CD8-positive, alpha-beta memory T cell (primary cell): ENCODE measurements at regions not wholly inside any gene's neighbourhood (a gene's known extent, or its start where the extent isn't known, plus 50 kb on each side); places are given as distances from the start of the nearest gene placed in this dataset.

Experiments used
- CTCF ChIA-PET: fragments of 350-600 bp; sonication (Branson Sonifier 250); formaldehyde crosslinking; loops from one replicate; lab custom pipeline; 2021; ENCODE audit warnings: antibody characterized with exemption; lab: Charles Lee
- POLR2A ChIA-PET: fragments of 350-600 bp; sonication (Branson Sonifier 250); formaldehyde crosslinking; loops from one replicate; lab custom pipeline; 2021; ENCODE audit warnings: antibody characterized with exemption; lab: Charles Lee
- DNase-seq, 5 donors: peaks; one replicate each; pipeline versions ENCODE4 v3.0.0 to v3.0.0-alpha.2; 2020 to 2022; ENCODE audit warnings: mixed read lengths in 1 of 5
- H3K27ac ChIP-seq: one replicate; pipeline ENCODE4 v1.7.0; 2013; ENCODE audit warnings: low read depth, mild to moderate bottlenecking, low read length, moderate library complexity
- H3K27me3 ChIP-seq: 2 replicates; pipeline ENCODE4 v1.7.0; 2013; ENCODE audit warnings: low read length, mild to moderate bottlenecking; ENCODE audit not compliant: insufficient read depth, poor library complexity, severe bottlenecking
- H3K36me3 ChIP-seq: 2 replicates; pipeline ENCODE4 v1.7.0; 2013; ENCODE audit warnings: mild to moderate bottlenecking, low read length, moderate library complexity; ENCODE audit not compliant: insufficient read depth
- H3K4me1 ChIP-seq: 2 replicates; pipeline ENCODE4 v1.7.0; 2013; ENCODE audit warnings: mild to moderate bottlenecking, low read length, moderate library complexity; ENCODE audit not compliant: insufficient read depth
- H3K4me3 ChIP-seq: 2 replicates; pipeline ENCODE4 v1.7.0; 2013; ENCODE audit warnings: mild to moderate bottlenecking, low read length
- H3K9me3 ChIP-seq: 2 replicates; pipeline ENCODE4 v1.7.0; 2013; ENCODE audit warnings: mild to moderate bottlenecking, low read length
- H3K27ac Mint-ChIP-seq, 8 donors: one replicate each; pipeline ENCODE4 v1.8.0; 2020 to 2021; ENCODE audit warnings: mixed read lengths in 8 of 8, mild to moderate bottlenecking in 6 of 8, inconsistent platforms in 3 of 8, moderate library complexity in 3 of 8
- H3K27me3 Mint-ChIP-seq, 2 donors: one replicate each; pipeline ENCODE4 v1.8.0; 2020 to 2021; ENCODE audit warnings: mixed read lengths in 2 of 2, mild to moderate bottlenecking in 1 of 2, moderate library complexity in 1 of 2
- H3K36me3 Mint-ChIP-seq, 3 donors: one replicate each; pipeline ENCODE4 v1.8.0; 2020 to 2021; ENCODE audit warnings: mixed read lengths in 3 of 3, inconsistent platforms in 1 of 3, mild to moderate bottlenecking in 1 of 3
- H3K4me1 Mint-ChIP-seq, 3 donors: one replicate each; pipeline ENCODE4 v1.8.0; 2020 to 2021; ENCODE audit warnings: mixed read lengths in 3 of 3, inconsistent platforms in 1 of 3, mild to moderate bottlenecking in 1 of 3
- H3K4me3 Mint-ChIP-seq, 7 donors: one replicate each; pipeline ENCODE4 v1.8.0; 2020 to 2021; ENCODE audit warnings: mixed read lengths in 7 of 7, mild to moderate bottlenecking in 6 of 7, moderate library complexity in 4 of 7, inconsistent platforms in 2 of 7
- H3K9me3 Mint-ChIP-seq, 5 donors: one replicate each; pipeline ENCODE4 v1.8.0; 2020 to 2022; ENCODE audit warnings: mixed read lengths in 5 of 5, mild to moderate bottlenecking in 3 of 5, moderate library complexity in 2 of 5, inconsistent platforms in 1 of 5

- H3K4me1 ChIP-seq = peaks cover 17% of the 10 kb centered on the region
- no peak overlapping the region for H3K27ac ChIP-seq
- H3K27ac Mint-ChIP-seq = no peak overlapping the region
- H3K27me3 ChIP-seq = no peaks in the 10 kb centered on the region
- no peak for DNase-seq
- no peaks in the 10 kb centered on the region for H3K36me3 ChIP-seq
- POLR2A ChIA-PET = no interaction called here
- peaks cover 8 to 19% of the 10 kb centered on the region in 2 donors for H3K27me3 Mint-ChIP-seq
- peaks cover 0 to 2% (median 0%) of the 10 kb centered on the region in 3 donors for H3K4me1 Mint-ChIP-seq
- H3K36me3 Mint-ChIP-seq = no peaks in the 10 kb centered on the region
- no peak overlapping the region for H3K4me3 Mint-ChIP-seq
- H3K9me3 ChIP-seq = no peaks in the 10 kb centered on the region
- H3K9me3 Mint-ChIP-seq = no peaks in the 10 kb centered on the region
- CTCF ChIA-PET = no interaction called here
- no peak overlapping the region for H3K4me3 ChIP-seq
Measured at GRCh38 chr20:24321973-24322372, 147.5 kb upstream of the SYNDIG1 start.

GRCh38 chr20:24318569-24319352, 150.7 kb upstream of the SYNDIG1 start:
- Mint-ChIP-seq H3K27ac (no peak overlapping the region), H3K27me3 (peaks cover 6 to 13% of the 10 kb centered on the region in 2 donors), H3K4me1 (peaks cover 0 to 3% (median 0%) of the 10 kb centered on the region in 3 donors), H3K9me3 (no peaks in the 10 kb centered on the region), H3K4me3 (no peak overlapping the region), H3K36me3 (no peaks in the 10 kb centered on the region)
- H3K27me3 ChIP-seq = no peaks in the 10 kb centered on the region
- DNase-seq = no peak
- ChIA-PET CTCF (no interaction called here), POLR2A (no interaction called here)
- H3K4me3 ChIP-seq = no peak overlapping the region
- H3K36me3 ChIP-seq = no peaks in the 10 kb centered on the region
- no peak overlapping the region for H3K27ac ChIP-seq
- H3K9me3 ChIP-seq = no peaks in the 10 kb centered on the region
- H3K4me1 ChIP-seq = peaks cover 17% of the 10 kb centered on the region

GRCh38 chr20:24317224-24317623, 152.2 kb upstream of the SYNDIG1 start:
- no peak for DNase-seq
- ChIA-PET POLR2A (no interaction called here), CTCF (interaction anchor here (1.7 kb wide), 1 partner anchor 22 kb away, joined by 3 read pairs; no protein-coding TSS in a partner anchor)
- H3K9me3 Mint-ChIP-seq = no peaks in the 10 kb centered on the region
- H3K4me1 Mint-ChIP-seq = peaks cover 0 to 3% (median 0%) of the 10 kb centered on the region in 3 donors
- H3K4me3 ChIP-seq = no peak overlapping the region
- H3K27ac Mint-ChIP-seq = no peak overlapping the region
- H3K9me3 ChIP-seq = no peaks in the 10 kb centered on the region
- no peak overlapping the region for H3K4me3 Mint-ChIP-seq
- no peak overlapping the region for H3K27ac ChIP-seq
- peaks cover 1 to 16% of the 10 kb centered on the region in 2 donors for H3K27me3 Mint-ChIP-seq
- no peaks in the 10 kb centered on the region for H3K27me3 ChIP-seq
- no peaks in the 10 kb centered on the region for H3K36me3 ChIP-seq
- no peaks in the 10 kb centered on the region for H3K36me3 Mint-ChIP-seq
- peaks cover 17% of the 10 kb centered on the region for H3K4me1 ChIP-seq

- POLR2A ChIA-PET = no interaction called here
Measured at GRCh38 chr20:24316731-24317130, 152.7 kb upstream of the SYNDIG1 start.

GRCh38 chr20:24314053-24314452, 155.4 kb upstream of the SYNDIG1 start:
- no peak overlapping the region for H3K27ac ChIP-seq
- POLR2A ChIA-PET = no interaction called here
- no peaks in the 10 kb centered on the region for H3K36me3 ChIP-seq
- no peak overlapping the region for H3K27ac Mint-ChIP-seq
- H3K4me3 ChIP-seq = no peak overlapping the region
- H3K9me3 ChIP-seq = no peaks in the 10 kb centered on the region
- peaks cover 1 to 14% of the 10 kb centered on the region in 2 donors for H3K27me3 Mint-ChIP-seq
- H3K36me3 Mint-ChIP-seq = no peaks in the 10 kb centered on the region
- H3K4me1 ChIP-seq = peaks cover 17% of the 10 kb centered on the region
- CTCF ChIA-PET = no interaction called here
- no peak overlapping the region for H3K4me3 Mint-ChIP-seq
- no peaks in the 10 kb centered on the region for H3K9me3 Mint-ChIP-seq
- DNase-seq = no peak
- no peaks in the 10 kb centered on the region for H3K27me3 ChIP-seq
- peaks cover 0 to 3% (median 0%) of the 10 kb centered on the region in 3 donors for H3K4me1 Mint-ChIP-seq

More at GRCh38 chr20:24316731-24317130, 152.7 kb upstream of the SYNDIG1 start:
- Mint-ChIP-seq H3K4me3 (no peak overlapping the region), H3K27me3 (peaks cover 1 to 16% of the 10 kb centered on the region in 2 donors), H3K9me3 (no peaks in the 10 kb centered on the region), H3K27ac (no peak overlapping the region), H3K4me1 (peaks cover 0 to 3% (median 0%) of the 10 kb centered on the region in 3 donors), H3K36me3 (no peaks in the 10 kb centered on the region)
- no peak overlapping the region for H3K4me3 ChIP-seq
- H3K9me3 ChIP-seq = no peaks in the 10 kb centered on the region
- H3K36me3 ChIP-seq = no peaks in the 10 kb centered on the region
- H3K27me3 ChIP-seq = no peaks in the 10 kb centered on the region
- no peak overlapping the region for H3K27ac ChIP-seq
- DNase-seq = no peak
- CTCF ChIA-PET = interaction anchor here (1.7 kb wide), 1 partner anchor 22 kb away, joined by 3 read pairs; no protein-coding TSS in a partner anchor
- H3K4me1 ChIP-seq = peaks cover 17% of the 10 kb centered on the region

- H3K27ac ChIP-seq = no peak overlapping the region
- H3K9me3 Mint-ChIP-seq = no peaks in the 10 kb centered on the region
- H3K27me3 ChIP-seq = no peaks in the 10 kb centered on the region
- no peaks in the 10 kb centered on the region for H3K36me3 Mint-ChIP-seq
- H3K27ac Mint-ChIP-seq = no peak overlapping the region
- H3K4me1 ChIP-seq = no peaks in the 10 kb centered on the region
- no peak overlapping the region for H3K4me3 ChIP-seq
- no peak for DNase-seq
- H3K4me3 Mint-ChIP-seq = no peak overlapping the region
- H3K27me3 Mint-ChIP-seq = peaks cover 0 to 15% of the 10 kb centered on the region in 2 donors
- ChIA-PET POLR2A (no interaction called here), CTCF (no interaction called here)
- H3K4me1 Mint-ChIP-seq = no peaks in the 10 kb centered on the region
- H3K9me3 ChIP-seq = no peaks in the 10 kb centered on the region
- no peaks in the 10 kb centered on the region for H3K36me3 ChIP-seq
Measured at GRCh38 chr20:24309596-24309995, 159.8 kb upstream of the SYNDIG1 start.

- H3K4me3 ChIP-seq = no peak overlapping the region
- Mint-ChIP-seq H3K36me3 (no peaks in the 10 kb centered on the region), H3K4me1 (no peaks in the 10 kb centered on the region), H3K4me3 (no peak overlapping the region), H3K9me3 (no peaks in the 10 kb centered on the region), H3K27ac (no peak overlapping the region), H3K27me3 (peaks cover 0 to 18% of the 10 kb centered on the region in 2 donors)
- CTCF ChIA-PET = no interaction called here
- DNase-seq = no peak
- POLR2A ChIA-PET = no interaction called here
- H3K4me1 ChIP-seq = no peaks in the 10 kb centered on the region
- no peaks in the 10 kb centered on the region for H3K36me3 ChIP-seq
- H3K27ac ChIP-seq = no peak overlapping the region
- no peaks in the 10 kb centered on the region for H3K9me3 ChIP-seq
- no peaks in the 10 kb centered on the region for H3K27me3 ChIP-seq
Measured at GRCh38 chr20:24305371-24305770, 164.1 kb upstream of the SYNDIG1 start.

- no peaks in the 10 kb centered on the region for H3K27me3 ChIP-seq
- no peaks in the 10 kb centered on the region for H3K36me3 ChIP-seq
- no peak overlapping the region for H3K4me3 ChIP-seq
- H3K4me1 Mint-ChIP-seq = no peaks in the 10 kb centered on the region
- no peak overlapping the region for H3K27ac ChIP-seq
- peaks cover 0 to 18% of the 10 kb centered on the region in 2 donors for H3K27me3 Mint-ChIP-seq
- H3K9me3 ChIP-seq = no peaks in the 10 kb centered on the region
- no peak overlapping the region for H3K27ac Mint-ChIP-seq
- ChIA-PET POLR2A (no interaction called here), CTCF (no interaction called here)
- H3K4me1 ChIP-seq = no peaks in the 10 kb centered on the region
- no peak overlapping the region for H3K4me3 Mint-ChIP-seq
- no peaks in the 10 kb centered on the region for H3K36me3 Mint-ChIP-seq
- no peaks in the 10 kb centered on the region for H3K9me3 Mint-ChIP-seq
- no peak for DNase-seq
Measured at GRCh38 chr20:24304291-24304690, 165.1 kb upstream of the SYNDIG1 start.
